Sciatic nerve (tissue), 2 donors: ENCODE measurements at regions not wholly inside any gene's neighbourhood (a gene's known extent, or its start where the extent isn't known, plus 50 kb on each side); places are given as distances from the start of the nearest gene placed in this dataset.
"Not testable (repeated sequence)": the region's sequence is repeated elsewhere in the genome, so short reads cannot be mapped to it uniquely, and the experiment has no call there.

ENCODE experiments used
- ATAC-seq: fragments of 200-7000 bp; cut with Tn5 transposase; one replicate; pipeline ENCODE4 v1.9.1; 2020; ENCODE audit warnings: mild to moderate bottlenecking, moderate library complexity
- DNase-seq: peaks from one replicate; pipeline ENCODE4 v3.0.0-alpha.2; 2020; ENCODE audit warnings: low spot score
- intact Hi-C: fragments of 100-400 bp; cut with DNase I; formaldehyde crosslinking; loops from one replicate; pipeline ENCODE4 v1.14.2; 2022
- donor health status: DM: no; HTN: no; CAD: no.
- donor health status: DM: no; HTN: no; CAD: no.

- no peak for ATAC-seq
- DNase-seq = no peak
- intact Hi-C loops = no loop called here
Observed at GRCh38 chr4:159594576-159594975, 491.7 kb downstream of the RAPGEF2 start.

- ATAC-seq, DNase-seq, intact Hi-C loops: not testable (repeated sequence)
Observed at GRCh38 chr4:159595101-159595500, 492.2 kb downstream of the RAPGEF2 start.

GRCh38 chr4:159598602-159599001, 495.7 kb downstream of the RAPGEF2 start:
- intact Hi-C loops = no loop called here
- DNase-seq (no peak), ATAC-seq (peak; percentile 22)

GRCh38 chr4:159600061-159600460, 497.2 kb downstream of the RAPGEF2 start:
- intact Hi-C loops = no loop called here
- no peak for ATAC-seq
- no peak for DNase-seq

GRCh38 chr4:159604781-159605180, 501.9 kb downstream of the RAPGEF2 start:
- intact Hi-C loops = no loop called here
- no peak for DNase-seq
- ATAC-seq = no peak

- ATAC-seq = no peak
- DNase-seq = no peak
- intact Hi-C loops = no loop called here
Observed at GRCh38 chr4:159606835-159607234, 504.0 kb downstream of the RAPGEF2 start.

GRCh38 chr4:159607809-159608208, 504.9 kb downstream of the RAPGEF2 start:
- ATAC-seq (no peak), DNase-seq (no peak)
- intact Hi-C loops = no loop called here

- intact Hi-C loops = no loop called here
- ATAC-seq = no peak
- DNase-seq = no peak
Observed at GRCh38 chr4:159608436-159608835, 505.6 kb downstream of the RAPGEF2 start.

GRCh38 chr4:159632031-159632430, 529.2 kb downstream of the RAPGEF2 start:
- no peak for DNase-seq
- no peak for ATAC-seq
- intact Hi-C loops = no loop called here

- DNase-seq = no peak
- ATAC-seq = no peak
- intact Hi-C loops = no loop called here
Observed at GRCh38 chr4:159639671-159640323, 536.9 kb downstream of the RAPGEF2 start.

- intact Hi-C loops = no loop called here
- DNase-seq (no peak), ATAC-seq (no peak)
Observed at GRCh38 chr4:159649237-159649636, 546.4 kb downstream of the RAPGEF2 start.

- intact Hi-C loops = no loop called here
- ATAC-seq (no peak), DNase-seq (no peak)
Observed at GRCh38 chr4:159652871-159653270, 550.0 kb downstream of the RAPGEF2 start.

GRCh38 chr4:159655547-159655946, 552.7 kb downstream of the RAPGEF2 start:
- intact Hi-C loops = no loop called here
- ATAC-seq (no peak), DNase-seq (no peak)

- ATAC-seq (no peak), DNase-seq (no peak)
- intact Hi-C loops = no loop called here
Observed at GRCh38 chr4:159669094-159669493, 566.2 kb downstream of the RAPGEF2 start.

- intact Hi-C loops = no loop called here
- ATAC-seq (no peak), DNase-seq (no peak)
Observed at GRCh38 chr4:159673221-159673620, 570.3 kb downstream of the RAPGEF2 start.

- ATAC-seq (no peak), DNase-seq (no peak)
- intact Hi-C loops = no loop called here
Observed at GRCh38 chr4:159674241-159674640, 571.4 kb downstream of the RAPGEF2 start.

- intact Hi-C loops = no loop called here
- DNase-seq = no peak
- no peak for ATAC-seq
Observed at GRCh38 chr4:159677521-159677920, 574.6 kb downstream of the RAPGEF2 start.

- no peak for DNase-seq
- no peak for ATAC-seq
- intact Hi-C loops = no loop called here
Observed at GRCh38 chr4:159682996-159683395, 580.1 kb downstream of the RAPGEF2 start.

GRCh38 chr4:159684061-159684460, 581.2 kb downstream of the RAPGEF2 start:
- no peak for ATAC-seq
- no peak for DNase-seq
- intact Hi-C loops = no loop called here

- DNase-seq (no peak), ATAC-seq (no peak)
- intact Hi-C loops = no loop called here
Observed at GRCh38 chr4:159685340-159686092, 582.6 kb downstream of the RAPGEF2 start.

- ATAC-seq = no peak
- DNase-seq = no peak
- intact Hi-C loops = no loop called here
Observed at GRCh38 chr4:159689526-159689925, 586.6 kb downstream of the RAPGEF2 start.
